GM12891 (cell line): ENCODE measurements at regions not wholly inside any gene's neighbourhood (a gene's known extent, or its start where the extent isn't known, plus 50 kb on each side); places are given as distances from the start of the nearest gene placed in this dataset.

Experiments
- POLR2A ChIP-seq: IDR thresholded peaks from 2 replicates; pipeline ENCODE4 v1.6.1; 2011; ENCODE audit warnings: low read depth, low read length, control low read depth
- POLR2AphosphoS5 ChIP-seq: IDR thresholded peaks from 2 replicates; pipeline ENCODE4 v1.6.1; 2011; ENCODE audit warnings: low read depth, low read length, control low read depth
- SPI1 ChIP-seq: IDR thresholded peaks from 2 replicates; pipeline ENCODE4 v1.6.1; 2011; ENCODE audit warnings: low read depth, low read length, control low read depth
- TAF1 ChIP-seq: IDR thresholded peaks from 2 replicates; pipeline ENCODE4 v1.6.1; 2011; ENCODE audit warnings: low read depth, low read length, control low read depth

- TF ChIP-seq TAF1 (no peak), POLR2A (no peak), POLR2AphosphoS5 (no peak), SPI1 (no peak)
These were observed 490.9 kb upstream of the NRSN1 start for GRCh38 chr6:23635150-23635549.
